ENCODE measurements at regions not wholly inside any gene's neighbourhood (a gene's known extent, or its start where the extent isn't known, plus 50 kb on each side); places are given as distances from the start of the nearest gene placed in this dataset.
"Not testable (repeated sequence)": the region's sequence is repeated elsewhere in the genome, so short reads cannot be mapped to it uniquely, and the experiment has no call there.

DNA sequence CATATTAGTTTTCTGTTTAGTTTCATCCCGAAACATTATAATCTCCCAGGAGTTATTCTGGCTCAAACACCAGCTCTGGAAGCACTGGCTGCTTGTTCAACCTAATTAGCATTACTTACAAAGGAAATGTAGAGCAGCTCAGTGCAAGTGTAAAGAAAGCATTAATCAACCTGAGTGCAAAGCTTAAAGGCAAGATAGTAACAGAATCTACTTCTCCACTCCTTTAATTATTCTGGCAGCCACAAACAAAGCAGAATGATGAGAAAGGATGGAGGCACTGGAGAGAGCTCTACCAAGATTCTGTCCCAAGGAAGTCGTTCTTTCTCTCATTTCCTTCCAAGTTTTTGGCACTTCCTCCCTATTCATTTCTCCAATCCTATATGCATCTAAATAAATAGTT lies 1384.0 kb downstream of the ZPLD1 start:
- DNase-seq = no peak

DNA sequence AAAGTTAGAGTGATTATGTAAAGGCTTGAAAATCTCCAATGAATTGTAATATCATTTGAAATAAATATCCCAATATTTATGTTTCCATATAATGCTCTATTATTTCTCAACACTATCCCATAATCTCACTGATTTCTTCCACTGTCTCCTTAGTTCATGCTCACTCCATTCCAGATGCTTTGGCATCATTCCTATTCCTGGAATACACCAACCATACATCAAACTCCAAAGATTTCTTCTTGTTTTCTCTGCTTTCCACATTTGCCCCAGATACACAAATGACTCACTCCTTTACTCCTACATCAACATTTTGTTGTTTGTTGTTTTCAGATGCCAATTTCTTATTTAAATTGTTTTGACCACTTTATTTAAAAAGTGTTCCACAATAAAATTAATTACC lies 1390.8 kb downstream of the ZPLD1 start:
- no peak for DNase-seq

DNA sequence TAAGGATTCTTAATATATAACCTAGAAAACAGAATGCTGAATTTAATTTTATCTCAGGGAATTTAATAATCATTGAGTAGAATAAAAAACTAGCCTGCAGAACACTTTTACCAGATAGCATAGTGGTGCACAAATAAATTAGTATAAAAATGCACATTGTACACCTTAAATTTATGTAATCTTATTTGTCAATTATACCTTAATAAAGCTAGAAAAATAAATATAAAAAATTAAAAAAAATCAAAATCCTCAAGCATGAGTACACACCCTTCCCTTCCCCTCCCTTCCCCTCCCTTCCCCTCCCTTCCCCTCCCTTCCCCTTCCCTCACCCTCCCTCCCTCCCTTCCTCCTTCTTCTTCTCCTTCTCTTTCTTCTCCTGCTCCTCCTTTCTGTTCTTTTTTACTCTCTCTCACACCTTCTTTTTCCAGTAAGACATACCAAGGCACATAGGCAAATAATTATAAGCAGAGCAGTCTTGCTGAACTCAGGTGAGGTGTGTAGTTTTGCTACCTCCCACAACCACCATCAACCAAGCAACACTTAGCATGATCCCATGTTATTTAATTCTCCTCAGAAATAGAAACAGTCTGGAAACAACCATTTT lies 1395.0 kb downstream of the ZPLD1 start:
- DNase-seq = no peak

DNA sequence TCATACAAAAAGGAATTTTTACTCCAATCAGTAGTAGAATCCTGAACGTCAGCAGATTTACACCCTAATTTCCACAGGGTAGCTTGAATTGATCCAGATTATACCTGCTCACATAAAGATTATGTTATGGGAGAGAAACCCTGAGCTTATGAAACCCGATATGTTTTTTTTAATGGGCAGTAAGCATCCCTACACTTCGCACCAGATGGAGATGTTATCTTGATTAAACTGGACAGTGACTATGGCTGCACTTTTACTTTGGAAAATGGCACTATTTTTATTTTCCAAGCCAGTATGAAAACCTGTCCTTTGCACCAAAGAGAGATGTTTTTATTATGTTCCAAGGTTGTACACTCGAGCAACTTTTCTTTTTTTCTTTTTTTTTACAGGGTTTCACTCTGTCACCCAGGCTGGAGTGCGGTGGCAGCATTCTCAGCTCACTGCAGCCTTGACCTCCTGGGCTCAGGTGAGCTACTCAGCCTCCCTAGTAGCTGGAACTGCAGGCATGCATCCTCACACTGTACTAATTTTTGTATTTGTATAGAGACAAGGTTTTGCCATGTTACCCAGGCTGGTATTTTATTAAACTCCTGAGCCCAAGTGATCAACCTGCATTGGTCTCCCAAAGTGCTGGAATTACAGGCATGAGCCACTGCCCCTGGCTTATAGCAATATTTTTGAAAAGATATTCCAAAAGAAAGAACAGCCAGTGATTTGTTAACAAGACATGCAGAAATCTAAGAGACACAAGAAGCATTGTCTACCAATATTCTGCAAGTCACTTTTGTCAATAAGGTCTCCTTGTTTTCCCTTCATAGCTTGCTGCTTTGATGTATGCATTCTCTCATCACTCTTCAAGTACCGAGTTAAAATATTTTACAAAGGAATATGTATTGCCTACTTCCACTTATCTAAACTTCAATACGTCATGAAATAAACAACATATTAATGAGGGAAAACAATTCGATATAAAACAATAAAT lies 1412.6 kb downstream of the ZPLD1 start:
- no peak for DNase-seq

DNA sequence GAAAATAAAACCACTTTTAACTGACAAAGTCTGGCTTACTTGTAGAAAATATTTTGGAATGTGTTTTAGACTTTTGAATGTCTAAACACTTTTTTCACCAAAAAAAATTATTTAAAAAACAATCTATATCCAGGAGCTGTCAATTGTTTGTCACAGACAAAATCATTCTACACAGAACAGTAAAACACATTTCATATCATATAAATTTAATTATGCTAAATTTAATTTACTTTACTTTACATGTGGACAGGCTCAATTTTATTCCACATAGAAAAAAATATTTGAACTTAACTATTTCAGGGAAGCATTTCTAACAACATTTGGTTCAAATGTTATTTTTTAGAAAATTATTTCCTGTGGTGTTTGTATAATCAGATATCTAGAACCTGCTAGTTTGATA lies 1417.0 kb downstream of the ZPLD1 start:
- DNase-seq = no peak

DNA sequence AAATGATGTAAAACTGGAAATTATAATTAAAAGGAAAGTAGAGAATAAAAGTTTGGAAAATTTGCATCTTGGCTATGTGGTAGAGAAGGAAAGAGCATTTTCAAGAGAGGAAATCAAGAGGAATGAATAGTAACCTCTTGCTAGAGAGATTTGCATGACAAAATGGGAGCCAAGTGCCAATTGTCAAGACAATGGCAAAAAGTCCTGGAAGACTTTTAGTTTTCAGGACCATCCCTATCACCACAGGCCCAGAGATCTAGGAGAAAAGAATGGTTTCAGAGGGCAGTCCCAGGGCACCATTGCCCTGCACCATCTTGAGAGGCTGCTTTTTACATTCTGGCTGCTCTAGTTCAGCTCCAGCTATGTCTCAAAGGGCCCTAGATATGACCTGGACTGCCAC lies 1427.6 kb downstream of the ZPLD1 start:
- DNase-seq = no peak

DNA sequence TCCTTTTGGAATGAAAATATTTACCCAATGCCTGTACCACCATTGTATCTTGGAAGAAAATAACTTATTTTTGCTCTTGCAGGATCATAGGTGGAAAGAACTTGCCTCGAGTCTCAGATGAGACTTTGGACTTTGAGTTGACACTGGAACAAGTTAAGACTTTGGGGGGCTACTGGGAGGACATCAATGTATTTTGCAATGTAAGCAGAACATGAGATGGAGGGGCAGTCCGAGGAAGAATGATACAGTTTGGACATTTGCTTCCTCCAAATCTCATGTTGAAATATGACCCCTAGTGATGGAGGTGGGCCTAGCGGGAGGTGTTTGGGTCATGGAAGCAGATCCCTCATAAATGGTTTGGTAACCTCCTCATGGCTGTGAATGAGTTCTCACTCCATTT lies 1428.6 kb downstream of the ZPLD1 start:
- DNase-seq = no peak

DNA sequence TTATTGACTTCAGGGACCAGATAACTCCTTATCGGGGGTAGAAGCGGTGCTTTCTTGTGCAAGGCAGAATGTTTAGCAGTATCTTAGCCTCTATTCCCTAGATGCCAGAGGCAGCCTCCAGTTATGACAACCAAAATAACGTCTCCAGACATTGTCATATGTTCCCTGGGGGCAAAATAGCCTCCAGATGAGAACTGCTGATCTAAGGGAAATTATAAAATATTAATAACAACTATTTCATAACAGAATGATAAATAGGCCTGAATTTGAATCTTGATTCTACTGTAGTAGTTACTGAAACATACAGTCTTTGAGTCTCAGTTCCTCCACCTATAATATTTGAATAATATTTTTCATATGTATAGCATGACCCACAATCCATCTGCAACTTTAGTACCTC lies 1431.3 kb downstream of the ZPLD1 start:
- DNase-seq = no peak

DNA sequence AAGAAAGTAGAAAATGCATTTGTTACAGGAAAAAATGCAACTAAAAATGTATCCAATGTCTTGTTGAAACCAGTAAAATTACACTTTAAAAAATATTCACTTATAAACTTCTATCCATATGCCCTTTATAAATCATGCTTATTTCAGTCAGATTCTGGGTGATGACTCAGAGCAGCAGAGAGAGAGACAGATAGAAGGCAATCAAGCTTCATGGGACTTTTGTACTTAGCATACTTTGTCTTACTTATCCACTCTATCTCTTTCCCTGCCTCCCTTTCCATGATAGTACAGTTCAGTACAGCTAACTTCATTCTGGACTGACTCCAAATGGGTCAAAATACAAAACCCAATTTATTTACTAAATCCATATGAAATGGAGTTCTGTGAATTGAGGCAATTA lies 1438.2 kb downstream of the ZPLD1 start:
- no peak for DNase-seq

DNA sequence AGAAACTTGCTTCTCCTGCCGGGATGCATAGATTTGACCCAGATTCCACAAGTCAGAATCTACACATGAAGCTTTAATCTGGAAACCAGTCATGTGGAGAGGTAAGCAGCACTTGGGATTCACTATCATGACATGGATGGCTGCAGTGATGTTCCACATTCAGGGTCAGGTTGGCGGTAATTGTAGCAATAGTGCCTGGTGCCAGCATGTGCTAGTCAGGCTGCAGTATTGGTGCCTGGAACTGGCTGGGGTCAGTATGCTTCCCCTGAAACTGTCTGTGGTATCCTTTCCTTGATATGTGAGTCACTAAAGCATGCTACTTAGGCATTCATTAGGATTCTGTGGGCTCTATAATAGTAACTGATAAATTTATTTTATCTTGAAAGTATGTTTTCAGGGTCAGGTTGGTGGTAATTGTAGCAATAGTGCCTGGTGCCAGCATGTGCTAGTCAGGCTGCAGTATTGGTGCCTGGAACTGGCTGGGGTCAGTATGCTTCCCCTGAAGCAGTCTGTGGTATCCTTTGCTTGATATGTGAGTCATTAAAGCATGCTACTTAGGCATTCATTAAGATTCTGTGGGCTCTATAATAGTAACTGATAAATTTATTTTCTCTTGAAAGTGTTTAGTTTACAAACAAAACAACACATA lies 1439.2 kb downstream of the ZPLD1 start:
- DNase-seq = no peak

DNA sequence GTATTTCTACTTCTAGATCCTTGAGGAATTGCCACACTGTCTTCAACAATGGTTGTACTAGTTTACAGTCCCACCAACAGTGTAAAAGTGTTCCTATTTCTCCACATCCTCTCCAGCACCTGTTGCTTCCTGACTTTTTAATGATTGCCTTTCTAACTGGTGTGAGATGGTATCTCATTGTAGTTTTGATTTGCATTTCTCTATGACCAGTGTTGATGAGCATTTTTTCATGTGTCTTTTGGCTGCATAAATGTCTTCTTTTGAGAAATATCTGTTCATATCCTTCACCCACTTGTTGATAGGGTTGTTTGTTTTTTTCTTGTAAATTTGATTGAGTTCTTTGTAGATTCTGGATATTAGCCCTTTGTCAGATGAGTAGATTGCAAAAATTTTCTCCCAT lies 1447.0 kb downstream of the ZPLD1 start:
- DNase-seq = not testable (repeated sequence)

DNA sequence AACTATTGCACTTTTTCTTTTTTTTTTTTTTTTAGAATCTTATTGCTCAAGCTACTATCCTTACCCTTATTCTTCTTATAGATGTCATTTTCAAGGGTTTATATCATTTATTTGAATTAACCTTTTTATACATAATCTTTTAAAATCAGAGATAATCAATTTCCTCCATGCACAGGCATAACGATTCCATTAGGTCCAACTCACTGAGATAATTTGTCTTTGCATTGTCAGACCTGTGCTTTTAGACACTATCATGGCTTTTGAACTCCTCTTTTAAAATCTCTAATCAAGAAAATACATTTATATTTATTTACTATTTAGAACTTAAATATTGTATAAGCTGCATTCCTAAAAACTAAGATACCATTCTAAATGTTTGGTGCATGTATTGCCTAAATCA lies 1454.9 kb downstream of the ZPLD1 start:
- no peak for DNase-seq

DNA sequence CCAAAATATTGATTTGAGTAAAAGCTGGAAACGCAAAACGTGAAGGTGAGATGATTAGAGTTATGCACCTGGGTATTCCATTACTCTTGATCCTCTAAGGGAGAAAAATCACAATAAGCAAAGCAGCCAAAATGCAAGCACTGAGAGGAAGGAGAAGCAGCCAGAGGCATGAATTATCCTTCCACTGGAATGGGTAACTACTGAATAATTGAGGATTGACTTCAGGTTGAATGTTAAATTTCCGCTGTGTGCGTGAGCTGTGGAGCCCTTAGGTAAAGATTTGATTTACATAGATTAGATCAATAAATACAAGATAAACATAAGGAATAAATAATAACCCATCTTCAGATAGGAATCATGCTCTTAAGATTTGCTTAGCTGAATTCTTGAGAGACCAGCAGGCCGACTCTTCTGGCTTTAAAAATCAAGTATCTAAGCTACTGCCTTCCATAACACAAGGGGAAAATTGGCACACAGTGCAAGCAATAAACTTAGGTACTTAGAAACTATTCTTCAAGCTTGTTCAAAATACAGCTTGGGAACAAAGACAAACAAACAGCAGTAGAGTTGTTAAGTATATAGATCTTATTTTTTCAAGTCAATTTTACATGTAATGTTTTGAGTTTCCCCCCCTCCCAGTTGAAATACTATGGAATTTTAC lies 1459.5 kb downstream of the ZPLD1 start:
- DNase-seq = no peak

DNA sequence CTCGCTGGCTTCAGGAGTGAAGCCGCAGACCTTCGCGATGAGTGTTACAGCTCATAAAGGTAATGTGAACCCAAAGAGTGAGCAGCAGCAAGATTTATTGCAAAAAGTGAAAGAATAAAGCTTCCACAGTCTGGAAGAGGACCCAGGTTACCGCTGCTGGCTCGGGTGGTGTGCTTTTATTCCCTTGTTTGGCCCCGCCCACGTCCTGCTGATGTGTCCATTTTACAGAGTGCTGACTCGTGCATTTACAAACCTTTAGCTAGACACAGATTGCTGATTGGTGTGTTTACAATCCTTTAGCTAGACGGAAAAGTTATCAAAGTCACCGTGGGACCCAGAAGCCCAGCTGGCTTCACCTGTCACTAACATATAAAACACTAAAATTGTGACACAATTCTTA lies 1464.5 kb downstream of the ZPLD1 start:
- no peak for DNase-seq

DNA sequence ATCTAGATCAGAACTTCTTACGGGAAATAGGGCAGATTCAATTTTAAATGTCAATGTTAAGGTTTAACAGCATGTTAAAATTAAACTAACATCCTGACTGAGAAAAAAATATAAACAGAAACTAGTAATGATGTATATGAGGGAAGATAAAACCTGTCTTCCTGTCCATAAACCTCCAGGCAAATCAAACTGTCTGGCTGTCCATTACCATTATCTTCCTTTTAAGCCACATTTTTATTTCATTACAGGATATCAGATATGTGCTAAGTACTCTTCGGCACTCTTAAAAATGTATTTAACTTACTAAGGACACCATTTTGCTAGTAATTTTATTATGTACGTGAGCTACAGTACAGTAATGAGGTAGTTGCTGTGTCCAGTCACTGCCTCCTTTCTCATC lies 1461.7 kb upstream of the ALCAM start:
- no peak for DNase-seq

DNA sequence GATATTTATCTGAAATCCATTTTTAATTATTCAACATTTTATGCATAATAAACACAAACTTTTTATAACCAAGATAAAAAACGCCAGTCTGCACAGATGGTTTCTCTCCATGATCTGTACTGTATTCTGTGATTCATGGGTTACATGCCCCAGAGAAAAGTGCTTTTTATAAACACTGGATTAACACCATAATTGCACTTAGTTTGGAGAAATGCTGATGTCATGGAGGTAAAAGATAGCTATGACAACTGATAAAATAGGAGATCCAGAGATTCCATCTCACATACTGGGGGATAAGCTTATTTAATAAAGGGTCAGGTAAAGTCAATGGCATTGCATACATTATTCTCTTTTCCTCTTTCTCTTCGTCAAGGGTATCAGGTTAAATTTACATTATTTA lies 1460.4 kb upstream of the ALCAM start:
- DNase-seq = no peak

DNA sequence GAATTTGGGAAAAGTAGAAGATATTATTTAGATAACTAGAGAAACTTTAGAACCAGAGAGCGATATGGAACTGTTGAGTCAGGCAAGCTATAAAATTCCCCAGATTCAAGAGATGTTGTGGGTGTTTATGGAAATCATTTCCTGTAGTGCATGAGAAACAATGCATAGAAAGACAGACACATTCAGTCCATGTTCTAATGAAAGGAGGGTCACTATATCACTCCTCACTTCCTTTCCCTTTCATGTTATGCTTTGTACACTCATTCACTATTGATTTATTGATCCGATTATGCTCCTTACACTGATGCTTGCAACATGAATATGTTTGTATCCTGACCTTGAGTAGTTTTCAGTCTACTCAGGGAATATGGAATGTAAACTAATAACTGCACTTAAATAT lies 1459.9 kb upstream of the ALCAM start:
- DNase-seq = no peak

DNA sequence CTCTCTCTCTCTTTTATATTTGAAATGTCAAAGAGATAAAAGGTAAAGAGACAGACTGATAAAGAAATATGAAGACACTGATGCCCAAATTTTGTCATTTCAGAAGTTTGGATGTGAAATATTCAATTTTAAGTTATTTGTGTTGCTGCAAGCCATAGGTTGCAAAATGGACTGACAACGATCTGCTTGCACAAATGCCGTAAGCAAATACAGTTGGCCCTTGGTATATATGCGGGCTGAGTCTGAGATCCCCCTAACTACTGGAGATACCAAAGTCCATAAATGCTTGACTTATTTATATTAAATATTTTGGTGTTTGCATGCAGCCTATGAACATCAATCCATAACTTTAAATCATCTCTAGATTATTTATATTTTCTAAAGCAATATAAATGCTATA lies 1459.1 kb upstream of the ALCAM start:
- no peak for DNase-seq

DNA sequence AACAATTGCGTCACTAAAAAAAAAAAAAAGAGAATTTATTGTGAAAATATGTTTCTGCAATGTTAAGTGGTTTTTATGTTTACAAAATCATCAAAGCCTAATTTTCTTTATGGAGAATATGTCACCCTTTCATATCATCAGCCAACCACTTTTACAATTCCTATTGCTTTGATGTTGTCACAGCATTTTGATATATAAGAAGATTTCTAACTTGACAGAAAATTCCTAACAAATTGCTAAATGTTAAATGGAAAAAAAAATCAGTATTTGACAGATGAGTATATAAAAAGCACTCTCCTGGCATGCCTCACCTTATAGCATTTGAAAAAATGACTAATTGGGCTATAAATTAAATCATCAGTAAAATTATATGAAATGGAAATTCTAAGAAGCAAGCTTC lies 1457.3 kb upstream of the ALCAM start:
- no peak for DNase-seq

DNA sequence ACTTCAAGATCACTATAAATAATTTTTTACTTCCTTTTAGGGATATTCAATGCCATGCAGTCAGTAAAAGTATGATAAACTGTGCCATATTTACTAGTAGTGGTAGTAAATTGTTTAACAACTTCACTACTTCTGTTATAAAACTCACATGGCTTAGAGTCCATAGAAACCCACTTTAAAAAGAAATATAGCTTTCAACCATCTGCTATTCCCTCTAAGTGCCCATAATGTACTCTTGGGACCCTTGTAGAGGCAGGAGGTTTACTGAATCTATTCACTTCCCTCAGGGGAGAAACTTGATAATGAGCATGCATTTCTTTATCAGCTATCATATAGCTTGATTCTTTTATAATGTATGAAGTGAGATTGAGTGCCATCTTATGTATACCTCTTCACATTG lies 1448.4 kb upstream of the ALCAM start:
- DNase-seq = no peak

DNA sequence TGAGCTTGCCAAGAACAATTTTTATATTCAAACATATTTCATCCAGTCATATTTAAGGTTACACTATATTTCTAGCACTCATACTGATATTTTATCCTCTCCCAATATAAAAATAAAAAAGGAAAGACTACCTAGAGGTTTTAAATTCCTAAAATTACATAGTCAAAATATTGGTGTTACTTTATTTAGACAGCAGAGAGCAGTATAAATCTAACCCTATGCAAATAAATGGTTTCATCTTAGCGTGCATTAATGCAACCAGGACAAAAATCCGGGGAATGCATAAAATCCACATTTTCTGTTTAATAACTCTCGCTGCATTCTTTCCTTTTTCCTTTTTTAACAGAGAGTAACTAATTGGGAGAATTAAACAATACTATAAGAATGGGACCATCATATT lies 1447.4 kb upstream of the ALCAM start:
- DNase-seq = no peak

DNA sequence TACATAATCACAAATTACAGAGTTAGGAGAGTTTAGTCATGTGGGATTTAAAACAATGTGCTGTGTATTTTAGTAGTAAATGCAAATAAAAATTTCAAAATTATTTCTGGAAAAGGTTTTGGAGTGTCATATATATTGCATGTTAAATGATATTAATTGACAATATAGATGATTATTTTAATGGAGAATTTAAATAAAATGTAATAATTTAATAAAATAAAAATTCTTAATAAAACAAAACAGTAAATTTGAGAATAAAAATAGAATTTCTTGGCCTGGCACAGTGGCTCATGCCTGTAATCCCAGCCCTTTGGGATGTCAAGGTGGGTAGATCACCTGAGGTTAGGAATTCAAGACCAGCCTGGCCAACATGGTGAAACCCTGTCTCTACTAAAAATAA lies 1442.8 kb upstream of the ALCAM start:
- no peak for DNase-seq

DNA sequence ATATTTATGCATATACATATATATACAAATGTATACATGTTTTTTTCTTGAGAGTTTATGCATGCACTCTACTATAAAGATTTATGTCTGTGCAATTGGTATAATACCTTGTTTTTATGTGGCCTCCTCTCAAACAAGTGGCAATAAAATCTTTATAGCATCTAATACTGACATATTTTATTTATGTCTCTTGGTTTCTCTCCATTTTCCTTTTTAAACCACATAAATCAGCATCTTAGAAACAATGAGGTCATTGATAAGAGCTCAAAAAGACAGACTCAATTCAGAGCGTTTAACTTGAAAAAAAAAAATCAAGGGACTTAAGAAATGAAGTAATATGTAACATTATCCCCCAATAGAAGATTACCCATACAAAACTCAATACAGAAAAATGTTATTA lies 1442.2 kb upstream of the ALCAM start:
- DNase-seq = no peak

DNA sequence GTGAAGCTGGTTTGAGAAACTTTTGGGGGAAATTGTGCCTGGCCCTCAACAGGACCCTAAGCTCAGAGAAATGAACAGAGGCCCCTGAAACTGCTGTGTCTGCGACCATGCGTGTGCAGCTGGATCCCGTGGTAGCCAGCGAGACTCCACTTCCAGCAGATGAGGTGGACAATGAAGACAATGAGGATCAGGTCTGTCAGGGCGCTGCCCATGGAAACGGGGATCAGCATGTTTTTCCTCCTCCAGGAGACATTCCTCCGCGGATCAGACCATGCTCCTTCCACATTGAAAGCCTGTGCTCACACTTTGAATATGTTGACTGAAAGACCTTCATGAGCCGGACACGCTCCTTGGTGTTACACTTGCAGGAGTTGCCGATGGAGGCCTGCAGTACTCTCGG lies 1439.8 kb upstream of the ALCAM start:
- no peak for DNase-seq
